GM12878 (cell line): ENCODE measurements at regions not wholly inside any gene's neighbourhood (a gene's known extent, or its start where the extent isn't known, plus 50 kb on each side); places are given as distances from the start of the nearest gene placed in this dataset.

Experiments
- BACH1 ChIP-seq: fragments of 450-650 bp; IDR thresholded peaks from 2 replicates; pipeline ENCODE4 v1.6.1; 2017; ENCODE audit warnings: mild to moderate bottlenecking, borderline replicate concordance
- CBX5 ChIP-seq: sonication (generic); IDR thresholded peaks from 2 replicates; pipeline ENCODE4 v1.6.1; 2016; ENCODE audit warnings: low read depth, moderate library complexity, mild to moderate bottlenecking, inconsistent platforms
- E4F1 ChIP-seq: fragments of 450-650 bp; IDR thresholded peaks from 2 replicates; pipeline ENCODE4 v1.6.1; 2018; ENCODE audit warnings: borderline replicate concordance, mild to moderate bottlenecking; ENCODE audit not compliant: partially characterized antibody
- EP300 ChIP-seq, 2 experiments: fragments of 150-350 bp in 1 of 2; IDR thresholded peaks; 2 replicates each; pipeline ENCODE4 v1.6.1; 2011 to 2012; ENCODE audit warnings: low read depth in 2 of 2, low read length in 2 of 2, borderline replicate concordance in 1 of 2, improper control_type of control experiment in 1 of 2, inconsistent platforms in 1 of 2; ENCODE audit not compliant: control insufficient read depth in 1 of 2
- NFYA ChIP-seq: IDR thresholded peaks from 2 replicates; pipeline ENCODE4 v1.6.1; 2011; ENCODE audit warnings: low read depth, mild to moderate bottlenecking, low read length, improper control_type of control experiment, borderline replicate concordance
- SREBF2 ChIP-seq: IDR thresholded peaks from 2 replicates; pipeline ENCODE4 v1.6.1; 2012; ENCODE audit warnings: mild to moderate bottlenecking, low read length
- STAT1 ChIP-seq: fragments of 450-650 bp; conservative IDR thresholded peaks from 2 replicates; pipeline ENCODE4 v1.6.1; 2014; ENCODE audit warnings: antibody characterized with exemption, mild to moderate bottlenecking
- TCF3 ChIP-seq: IDR thresholded peaks from 2 replicates; pipeline ENCODE4 v1.6.1; 2012; ENCODE audit warnings: low read depth, mild to moderate bottlenecking, low read length, borderline replicate concordance; ENCODE audit not compliant: insufficient read depth
- ZBTB33 ChIP-seq: fragments of 450-650 bp; IDR thresholded peaks from 2 replicates; pipeline ENCODE4 v1.6.1; 2017; ENCODE audit warnings: mild to moderate bottlenecking
- ZBTB4 ChIP-seq: fragments of 450-650 bp; formaldehyde crosslinking; IDR thresholded peaks from 2 replicates; pipeline ENCODE4 v1.4.0; 2022; ENCODE audit warnings: mild to moderate bottlenecking, moderate library complexity
- ZNF384 ChIP-seq: IDR thresholded peaks from 2 replicates; pipeline ENCODE4 v1.6.1; 2012; ENCODE audit warnings: low read depth, mild to moderate bottlenecking, low read length, improper control_type of control experiment, borderline replicate concordance
- ZZZ3 ChIP-seq: IDR thresholded peaks from 2 replicates; pipeline ENCODE4 v1.6.1; 2011; ENCODE audit warnings: low read depth; ENCODE audit not compliant: control insufficient read depth, insufficient read length
- TF ChIP-seq, protein P1 (sequence below): fragments of 450-650 bp; IDR thresholded peaks from 2 replicates; pipeline ENCODE4 v1.6.1; 2017; ENCODE audit warnings: mild to moderate bottlenecking, moderate library complexity

DNA sequence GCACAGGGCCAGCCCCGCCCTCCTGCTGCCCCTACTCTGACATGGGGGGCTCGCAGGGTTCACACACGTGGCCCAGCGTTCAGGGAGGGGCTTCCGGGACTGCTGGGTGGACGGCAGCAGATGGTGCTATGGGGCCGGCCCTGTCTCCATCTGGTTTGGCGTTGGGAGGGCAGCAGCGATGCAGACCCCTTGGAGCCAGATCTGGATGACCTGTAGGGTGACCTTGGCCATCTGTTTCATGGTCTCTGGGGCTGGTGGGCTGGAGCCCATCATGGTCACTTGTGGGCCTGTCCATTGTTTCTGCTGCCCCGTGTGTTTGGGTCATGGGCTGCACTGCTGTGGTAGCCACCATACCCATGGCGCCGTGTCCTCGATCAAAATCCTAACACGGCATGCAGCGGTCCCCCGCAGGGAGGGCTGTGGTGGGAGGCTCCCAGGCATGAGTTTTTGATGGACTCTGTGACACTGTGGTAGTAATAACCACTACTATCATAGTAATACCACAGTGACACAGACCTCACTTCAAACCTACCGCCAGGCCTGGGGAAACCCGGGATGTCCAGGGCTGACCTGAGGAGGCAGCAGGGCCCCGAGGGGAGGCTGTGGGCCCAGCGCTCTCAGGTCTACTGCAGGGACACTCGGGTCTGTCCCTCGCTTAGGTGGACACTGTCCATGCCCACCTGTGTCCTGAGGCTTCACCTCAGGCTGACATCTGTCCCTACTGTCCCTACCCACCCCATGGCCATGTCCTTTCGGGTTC is 359.4 kb downstream of the TMEM121 start (continued):
- TF ChIP-seq BACH1: no peak
- no peak for TF ChIP-seq ZBTB33
- no peak for TF ChIP-seq NFYA
- TF ChIP-seq EP300 (IDR thresholded peaks at IDR 0.05; ENCODE audit: borderline replicate concordance in 1 of 2, control insufficient read depth in 1 of 2, low read depth in 2 of 2, low read length in 2 of 2): no peak
- TF ChIP-seq E4F1: no peak
- TF ChIP-seq ZBTB4: no peak
- no peak for TF ChIP-seq CBX5
- TF ChIP-seq TCF3: no peak
- no peak for TF ChIP-seq ZNF384
- no peak for TF ChIP-seq ZZZ3
- TF ChIP-seq STAT1: no peak
- TF ChIP-seq, protein P1, sequence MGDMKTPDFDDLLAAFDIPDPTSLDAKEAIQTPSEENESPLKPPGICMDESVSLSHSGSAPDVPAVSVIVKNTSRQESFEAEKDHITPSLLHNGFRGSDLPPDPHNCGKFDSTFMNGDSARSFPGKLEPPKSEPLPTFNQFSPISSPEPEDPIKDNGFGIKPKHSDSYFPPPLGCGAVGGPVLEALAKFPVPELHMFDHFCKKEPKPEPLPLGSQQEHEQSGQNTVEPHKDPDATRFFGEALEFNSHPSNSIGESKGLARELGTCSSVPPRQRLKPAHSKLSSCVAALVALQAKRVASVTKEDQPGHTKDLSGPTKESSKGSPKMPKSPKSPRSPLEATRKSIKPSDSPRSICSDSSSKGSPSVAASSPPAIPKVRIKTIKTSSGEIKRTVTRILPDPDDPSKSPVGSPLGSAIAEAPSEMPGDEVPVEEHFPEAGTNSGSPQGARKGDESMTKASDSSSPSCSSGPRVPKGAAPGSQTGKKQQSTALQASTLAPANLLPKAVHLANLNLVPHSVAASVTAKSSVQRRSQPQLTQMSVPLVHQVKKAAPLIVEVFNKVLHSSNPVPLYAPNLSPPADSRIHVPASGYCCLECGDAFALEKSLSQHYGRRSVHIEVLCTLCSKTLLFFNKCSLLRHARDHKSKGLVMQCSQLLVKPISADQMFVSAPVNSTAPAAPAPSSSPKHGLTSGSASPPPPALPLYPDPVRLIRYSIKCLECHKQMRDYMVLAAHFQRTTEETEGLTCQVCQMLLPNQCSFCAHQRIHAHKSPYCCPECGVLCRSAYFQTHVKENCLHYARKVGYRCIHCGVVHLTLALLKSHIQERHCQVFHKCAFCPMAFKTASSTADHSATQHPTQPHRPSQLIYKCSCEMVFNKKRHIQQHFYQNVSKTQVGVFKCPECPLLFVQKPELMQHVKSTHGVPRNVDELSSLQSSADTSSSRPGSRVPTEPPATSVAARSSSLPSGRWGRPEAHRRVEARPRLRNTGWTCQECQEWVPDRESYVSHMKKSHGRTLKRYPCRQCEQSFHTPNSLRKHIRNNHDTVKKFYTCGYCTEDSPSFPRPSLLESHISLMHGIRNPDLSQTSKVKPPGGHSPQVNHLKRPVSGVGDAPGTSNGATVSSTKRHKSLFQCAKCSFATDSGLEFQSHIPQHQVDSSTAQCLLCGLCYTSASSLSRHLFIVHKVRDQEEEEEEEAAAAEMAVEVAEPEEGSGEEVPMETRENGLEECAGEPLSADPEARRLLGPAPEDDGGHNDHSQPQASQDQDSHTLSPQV: no peak
- no peak for TF ChIP-seq SREBF2
- TF ChIP-seq, all 136 proteins: peak for 0
